ENCODE measurements at regions not wholly inside any gene's neighbourhood (a gene's known extent, or its start where the extent isn't known, plus 50 kb on each side); places are given as distances from the start of the nearest gene placed in this dataset.
"Not testable (repeated sequence)": the region's sequence is repeated elsewhere in the genome, so short reads cannot be mapped to it uniquely, and the experiment has no call there.

GRCh38 chr5:114726131-114726530 is 364.3 kb downstream of the KCNN2 start:
- H3K9me3 ChIP-seq: no peaks in the 10 kb centered on the region
- DNase-seq (no peak), ATAC-seq (no peak), FAIRE-seq (no peak)
- intact Hi-C loops (cut with DNase I): no loop called here
- H3K4me1 ChIP-seq: no peaks in the 10 kb centered on the region
- no peaks in the 10 kb centered on the region for H3K36me3 ChIP-seq
- H3K27me3 ChIP-seq: no peaks in the 10 kb centered on the region
- H3K4me3 ChIP-seq: no peak overlapping the region
- H3K27ac ChIP-seq: no peak overlapping the region
- TF ChIP-seq CTCF (IDR thresholded peaks at IDR 0.05): no peak
- 38 to 55% methylated on average over 2 of the region's 2 CpGs for WGBS, 2 donors

- no peak for ATAC-seq
- intact Hi-C loops (cut with DNase I): no loop called here
- no peak for TF ChIP-seq CTCF (IDR thresholded peaks at IDR 0.05)
Measured at GRCh38 chr5:114719268-114719667, 357.4 kb downstream of the KCNN2 start.

GRCh38 chr5:114716955-114717354 is 355.1 kb downstream of the KCNN2 start:
- WGBS, 2 donors: 62 to 70% methylated on average over 1 of the region's 1 CpG

More at GRCh38 chr5:114719268-114719667, 357.4 kb downstream of the KCNN2 start:
- no peaks in the 10 kb centered on the region for H3K9me3 ChIP-seq
- no peaks in the 10 kb centered on the region for H3K36me3 ChIP-seq
- H3K27me3 ChIP-seq: no peaks in the 10 kb centered on the region
- FAIRE-seq: no peak
- H3K27ac ChIP-seq: no peak overlapping the region
- no peak for DNase-seq
- no peak overlapping the region for H3K4me3 ChIP-seq
- H3K4me1 ChIP-seq: no peaks in the 10 kb centered on the region

GRCh38 chr5:114704225-114704893 is 342.5 kb downstream of the KCNN2 start:
- 88 to 93% methylated on average over 22 to 31 of the region's 31 CpGs for WGBS, 2 donors
- peak in 1 of 6 donors; percentile 41 for DNase-seq
- H3K27ac ChIP-seq; H3K4me1 ChIP-seq; H3K9me3 ChIP-seq; H3K27me3 ChIP-seq; FAIRE-seq; H3K36me3 ChIP-seq; ATAC-seq; H3K4me3 ChIP-seq; intact Hi-C loops (cut with DNase I): not testable (repeated sequence)

More at GRCh38 chr5:114716955-114717354, 355.1 kb downstream of the KCNN2 start:
- H3K9me3 ChIP-seq: no peaks in the 10 kb centered on the region
- no peaks in the 10 kb centered on the region for H3K27me3 ChIP-seq
- ATAC-seq (no peak), DNase-seq (no peak), FAIRE-seq (no peak)
- H3K27ac ChIP-seq: no peak overlapping the region
- H3K36me3 ChIP-seq: no peaks in the 10 kb centered on the region
- no peak for TF ChIP-seq CTCF (IDR thresholded peaks at IDR 0.05)
- intact Hi-C loops (cut with DNase I): no loop called here
- no peaks in the 10 kb centered on the region for H3K4me1 ChIP-seq
- H3K4me3 ChIP-seq: no peak overlapping the region

- intact Hi-C loops (cut with DNase I): no loop called here
Measured at GRCh38 chr5:114702731-114703130, 340.9 kb downstream of the KCNN2 start.

More at GRCh38 chr5:114702731-114703130, 340.9 kb downstream of the KCNN2 start:
- Histone ChIP-seq H3K4me1 (no peaks in the 10 kb centered on the region), H3K9me3 (no peaks in the 10 kb centered on the region), H3K27me3 (no peaks in the 10 kb centered on the region), H3K4me3 (no peak overlapping the region), H3K36me3 (no peaks in the 10 kb centered on the region), H3K27ac (no peak overlapping the region)
- WGBS, 2 donors: 63 to 70% methylated on average over 1 of the region's 1 CpG
- no peak for DNase-seq
- no peak for FAIRE-seq
- ATAC-seq: no peak
- TF ChIP-seq CTCF (IDR thresholded peaks at IDR 0.05): no peak
